Urothelium cell line (cell line): ENCODE measurements at regions not wholly inside any gene's neighbourhood (a gene's known extent, or its start where the extent isn't known, plus 50 kb on each side); places are given as distances from the start of the nearest gene placed in this dataset.
"Not testable (repeated sequence)": the region's sequence is repeated elsewhere in the genome, so short reads cannot be mapped to it uniquely, and the experiment has no call there.

Experiments used
- DNase-seq: peaks from one replicate; pipeline ENCODE4 v3.0.0; 2011; ENCODE audit warnings: low spot score, mixed read lengths
- FAIRE-seq: peaks from 2 replicates; lab custom pipeline; 2011; peaks lifted over from hg19 to GRCh38; lab: Jason Lieb, UNC

- not testable (repeated sequence) for DNase-seq, FAIRE-seq
Observed at GRCh38 chr1:115147928-115148327, 58.6 kb upstream of the TSPAN2 start.

- no peak for DNase-seq
- FAIRE-seq = no peak
Observed at GRCh38 chr1:115145226-115145625, 55.9 kb upstream of the TSPAN2 start.

- FAIRE-seq = no peak
- no peak for DNase-seq
Observed at GRCh38 chr1:115144176-115144575, 54.9 kb upstream of the TSPAN2 start.

GRCh38 chr1:115142616-115143015 is 53.3 kb upstream of the TSPAN2 start:
- DNase-seq = no peak
- FAIRE-seq = no peak

GRCh38 chr1:115141145-115141454 is 51.8 kb upstream of the TSPAN2 start:
- no peak for FAIRE-seq
- DNase-seq = no peak

- no peak for DNase-seq
- FAIRE-seq = peak; percentile 53
Observed at GRCh38 chr1:115140442-115141144, 51.3 kb upstream of the TSPAN2 start.

- DNase-seq (no peak), FAIRE-seq (no peak)
Observed at GRCh38 chr1:115139381-115139780, 50.1 kb upstream of the TSPAN2 start.
